IMR-90 (cell line): ENCODE measurements at regions not wholly inside any gene's neighbourhood (a gene's known extent, or its start where the extent isn't known, plus 50 kb on each side); places are given as distances from the start of the nearest gene placed in this dataset.

Experiments used
- ATAC-seq: fragments of 200-7000 bp; cut with Tn5 transposase; 2 replicates; pipeline ENCODE4 v1.9.1; 2020; ENCODE audit warnings: low read depth, mild to moderate bottlenecking, moderate library complexity
- BruUV-seq: library from RNA; stranded (reverse); fragments of 400-500 nt; replicated peaks from 2 replicates; lab custom pipeline; 2021; lab: Mats Ljungman, UMichigan
- CTCF ChIA-PET: fragments of 300-600 bp; formaldehyde crosslinking; extraction: SDS; loops from one replicate; lab custom pipeline; 2021; ENCODE audit warnings: antibody characterized with exemption; lab: Yijun Ruan, JAX
- POLR2A ChIA-PET: fragments of 300-600 bp; sonication (Branson Sonifier 250); formaldehyde crosslinking; loops from one replicate; lab custom pipeline; 2022; ENCODE audit warnings: antibody characterized with exemption; ENCODE audit not compliant: unreplicated experiment; lab: Charles Lee
- DNase-seq: peaks from one replicate; pipeline ENCODE4 v3.0.0; 2013
- H2AFZ ChIP-seq: replicated peaks from 2 replicates; pipeline ENCODE3; 2013; ENCODE audit warnings: low read length, mild to moderate bottlenecking; ENCODE audit not compliant: poor library complexity
- H2AK5ac ChIP-seq: 2 replicates; pipeline ENCODE4 v1.6.1; 2013; ENCODE audit warnings: low read depth, low read length, inconsistent platforms
- H2AK9ac ChIP-seq: replicated peaks from 2 replicates; pipeline ENCODE3; 2013; ENCODE audit warnings: mild to moderate bottlenecking, low read depth, low read length, moderate library complexity; ENCODE audit not compliant: poor library complexity
- H2BK120ac ChIP-seq: 2 replicates; pipeline ENCODE4 v1.6.1; 2013; ENCODE audit warnings: low read depth, low read length, inconsistent platforms
- H2BK15ac ChIP-seq: 3 replicates; pipeline ENCODE4 v1.6.1; 2013; ENCODE audit warnings: low read depth, low read length, inconsistent platforms
- H2BK20ac ChIP-seq: 2 replicates; pipeline ENCODE4 v1.6.1; 2013; ENCODE audit warnings: low read depth, mild to moderate bottlenecking, inconsistent platforms, low read length, moderate library complexity
- H2BK5ac ChIP-seq: 2 replicates; pipeline ENCODE4 v1.6.1; 2013; ENCODE audit warnings: mild to moderate bottlenecking, low read depth, low read length, inconsistent platforms; ENCODE audit not compliant: poor library complexity, severe bottlenecking
- H3K14ac ChIP-seq: replicated peaks from 2 replicates; pipeline ENCODE4 v1.6.1; 2013; ENCODE audit warnings: low read depth, low read length, inconsistent platforms
- H3K18ac ChIP-seq: 2 replicates; pipeline ENCODE4 v1.6.1; 2013; ENCODE audit warnings: low read depth, low read length, control low read depth
- H3K23ac ChIP-seq: 2 replicates; pipeline ENCODE4 v1.6.1; 2013; ENCODE audit warnings: low read depth, low read length, inconsistent platforms
- H3K27ac ChIP-seq: 2 replicates; pipeline ENCODE4 v1.5.1; 2013; ENCODE audit warnings: mild to moderate bottlenecking, control low read depth, low read length; ENCODE audit not compliant: insufficient read depth
- H3K27me3 ChIP-seq: 2 replicates; pipeline ENCODE4 v1.6.1; 2013; ENCODE audit warnings: low read length; ENCODE audit not compliant: control insufficient read depth, insufficient read depth
- H3K36me3 ChIP-seq: 2 replicates; pipeline ENCODE4 v1.6.1; 2013; ENCODE audit warnings: low read length, mixed read lengths; ENCODE audit not compliant: control insufficient read depth, insufficient read depth
- H3K4ac ChIP-seq: 2 replicates; pipeline ENCODE4 v1.6.1; 2013; ENCODE audit warnings: low read depth, low read length, inconsistent platforms
- H3K4me1 ChIP-seq: 2 replicates; pipeline ENCODE4 v1.6.1; 2013; ENCODE audit warnings: low read length, mixed read lengths; ENCODE audit not compliant: control insufficient read depth, insufficient read depth
- H3K4me2 ChIP-seq: 2 replicates; pipeline ENCODE4 v1.6.1; 2013; ENCODE audit warnings: low read depth, mild to moderate bottlenecking, control low read depth, low read length, moderate library complexity
- H3K4me3 ChIP-seq: 2 replicates; pipeline ENCODE4 v1.5.1; 2013; ENCODE audit warnings: low read depth, mild to moderate bottlenecking, control low read depth, low read length, moderate library complexity; ENCODE audit not compliant: insufficient read depth
- H3K56ac ChIP-seq: 2 replicates; pipeline ENCODE4 v1.6.1; 2013; ENCODE audit warnings: low read length, inconsistent platforms; ENCODE audit not compliant: insufficient read depth; ENCODE audit errors: extremely low read depth
- H3K79me1 ChIP-seq, 2 experiments: 2 replicates each; pipeline ENCODE4 v1.6.1; 2013; ENCODE audit warnings: low read length in 2 of 2, inconsistent platforms in 1 of 2, low read depth in 1 of 2
- H3K9ac ChIP-seq: 2 replicates; pipeline ENCODE4 v1.6.1; 2013; ENCODE audit warnings: low read depth, low read length, control low read depth
- H3K9me1 ChIP-seq: 2 replicates; pipeline ENCODE4 v1.6.1; 2013; ENCODE audit warnings: low read length, inconsistent platforms; ENCODE audit not compliant: insufficient read depth
- H3K9me3 ChIP-seq: 2 replicates; pipeline ENCODE4 v1.6.1; 2013; ENCODE audit warnings: low read length; ENCODE audit not compliant: control insufficient read depth, insufficient read depth
- H4K20me1 ChIP-seq: 2 replicates; pipeline ENCODE4 v1.6.1; 2013; ENCODE audit warnings: low read length, inconsistent platforms; ENCODE audit not compliant: insufficient read depth
- H4K5ac ChIP-seq: 2 replicates; pipeline ENCODE4 v1.6.1; 2013; ENCODE audit warnings: mild to moderate bottlenecking, low read depth, low read length, control low read depth
- H4K8ac ChIP-seq, 2 experiments: 2 replicates each; pipeline ENCODE4 v1.6.1; 2013; ENCODE audit warnings: low read depth in 2 of 2, low read length in 2 of 2, control low read depth in 1 of 2, inconsistent platforms in 1 of 2
- H4K91ac ChIP-seq: 2 replicates; pipeline ENCODE4 v1.6.1; 2013; ENCODE audit warnings: low read depth, low read length, inconsistent platforms; ENCODE audit not compliant: insufficient read depth
- BHLHE40 ChIP-seq: fragments of 150-350 bp; IDR thresholded peaks from 2 replicates; pipeline ENCODE4 v1.6.1; 2016; ENCODE audit warnings: mild to moderate bottlenecking, low read depth, low read length
- CEBPB ChIP-seq: IDR thresholded peaks from 2 replicates; pipeline ENCODE4 v1.6.1; 2012; ENCODE audit warnings: low read depth, low read length, improper control_type of control experiment
- CTCF ChIP-seq: conservative IDR thresholded peaks from 2 replicates; pipeline ENCODE4 v1.5.1; 2012; ENCODE audit warnings: mild to moderate bottlenecking, low read depth, low read length, improper control_type of control experiment
- ELK1 ChIP-seq: fragments of 150-350 bp; IDR thresholded peaks from 2 replicates; pipeline ENCODE4 v1.6.1; 2016; ENCODE audit warnings: low read depth, mild to moderate bottlenecking, low read length, moderate library complexity, borderline replicate concordance
- MAFK ChIP-seq: IDR thresholded peaks from 2 replicates; pipeline ENCODE4 v1.6.1; 2012; ENCODE audit warnings: low read depth, low read length, improper control_type of control experiment
- MAZ ChIP-seq: IDR thresholded peaks from 2 replicates; pipeline ENCODE4 v1.6.1; 2012; ENCODE audit warnings: low read depth, mild to moderate bottlenecking, low read length, improper control_type of control experiment, moderate library complexity, borderline replicate concordance
- MXI1 ChIP-seq: IDR thresholded peaks from 2 replicates; pipeline ENCODE4 v1.6.1; 2012; ENCODE audit warnings: low read depth, mild to moderate bottlenecking, low read length, moderate library complexity, borderline replicate concordance
- NFE2L2 ChIP-seq: fragments of 150-350 bp; IDR thresholded peaks from 2 replicates; pipeline ENCODE4 v1.6.1; 2016; ENCODE audit warnings: low read depth, mild to moderate bottlenecking, low read length
- POLR2A ChIP-seq: IDR thresholded peaks from 2 replicates; pipeline ENCODE4 v1.6.1; 2012; ENCODE audit warnings: mild to moderate bottlenecking, low read depth, low read length
- RAD21 ChIP-seq: IDR thresholded peaks from 2 replicates; pipeline ENCODE4 v1.6.1; 2012; ENCODE audit warnings: low read length, improper control_type of control experiment
- RCOR1 ChIP-seq: IDR thresholded peaks from 2 replicates; pipeline ENCODE4 v1.6.1; 2012; ENCODE audit warnings: mild to moderate bottlenecking, low read length, improper control_type of control experiment; ENCODE audit not compliant: insufficient replicate concordance
- RFX5 ChIP-seq: IDR thresholded peaks from 2 replicates; pipeline ENCODE4 v1.8.0; 2012; ENCODE audit warnings: low read depth, mild to moderate bottlenecking, low read length, moderate library complexity
- WGBS, 2 experiments: methylation state at CpG; one replicate each; pipeline versions ENCODE4 v1.1.5 to v1.1.7; 2013; ENCODE audit warnings: missing lambda C conversion rate in 2 of 2; ENCODE audit not compliant: insufficient read length in 1 of 2; ENCODE audit errors: extremely low coverage in 2 of 2; 5-methylcytosine and 5-hydroxymethylcytosine counted together
- dilution Hi-C: fragments of 300-500 bp; cut with HindIII; formaldehyde crosslinking; loops from one replicate; pipeline ENCODE4 v1.14.3; 2018; ENCODE audit warnings: low sequenced_read_pairs; ENCODE audit not compliant: unreplicated experiment
- in situ Hi-C: fragments of 300-500 bp; cut with MboI; formaldehyde crosslinking; loops from 3 replicates; pipeline ENCODE4 v1.14.3; 2019; ENCODE audit warnings: low sequenced_read_pairs, inconsistent platforms, mixed read lengths
- intact Hi-C: fragments of 100-400 bp; cut with micrococcal nuclease; formaldehyde crosslinking; loops from 2 replicates; pipeline ENCODE4 v1.10.0; 2022

GRCh38 chr12:128163086-128163485 lies 103.9 kb upstream of the TMEM132C start:
- intact Hi-C loops = no loop called here
- Histone ChIP-seq H3K27ac (no peak overlapping the region), H4K5ac (no peak overlapping the region), H2AK5ac (no peak overlapping the region), H2AFZ (no peak overlapping the region), H3K79me1 (no peaks in the 10 kb centered on the region), H4K8ac (no peak overlapping the region), H2AK9ac (no peak overlapping the region), H4K20me1 (no peaks in the 10 kb centered on the region), H3K18ac (no peak overlapping the region), H2BK20ac (no peak overlapping the region), H2BK5ac (no peak overlapping the region), H3K36me3 (no peaks in the 10 kb centered on the region), H3K9me3 (peaks cover 20% of the 10 kb centered on the region), H3K4me1 (no peaks in the 10 kb centered on the region), H3K9ac (no peak overlapping the region), H3K4me2 (no peak overlapping the region), H3K14ac (no peak overlapping the region), H3K23ac (no peak overlapping the region), H2BK15ac (no peak overlapping the region), H3K4me3 (no peak overlapping the region), H3K4ac (no peak overlapping the region), H3K27me3 (no peaks in the 10 kb centered on the region), H2BK120ac (no peak overlapping the region), H3K56ac (no peak overlapping the region), H4K91ac (no peak overlapping the region), H3K9me1 (no peaks in the 10 kb centered on the region)
- POLR2A ChIA-PET = no interaction called here
- WGBS, 2 experiments = no CpG with 5 or more reads among the region's 5 CpGs
- in situ Hi-C loops = no loop called here
- dilution Hi-C loops = no loop called here
- TF ChIP-seq MXI1 (no peak), NFE2L2 (no peak), POLR2A (no peak), CTCF (no peak), ELK1 (no peak), MAFK (no peak), RCOR1 (no peak), BHLHE40 (no peak), RFX5 (no peak), RAD21 (no peak), MAZ (no peak), CEBPB (no peak)
- BruUV-seq = no TSS peak
- ATAC-seq (no peak), DNase-seq (no peak)
- CTCF ChIA-PET = no interaction called here
